CD14-positive monocyte (primary cell): ENCODE measurements at regions not wholly inside any gene's neighbourhood (a gene's known extent, or its start where the extent isn't known, plus 50 kb on each side); places are given as distances from the start of the nearest gene placed in this dataset.

Source experiments
- DNase-seq, 3 donors: peaks; one replicate each; pipeline ENCODE4 v3.0.0-alpha.2; 2011 to 2022
- H2AFZ ChIP-seq: 2 replicates; pipeline ENCODE4 v1.6.0; 2012; ENCODE audit warnings: mild to moderate bottlenecking, low read depth, low read length, inconsistent platforms; ENCODE audit not compliant: insufficient read depth, poor library complexity, severe bottlenecking
- H3K27ac ChIP-seq, 2 donors: 1 replicate in 1 of 2; 2 replicates in 1 of 2; pipeline ENCODE4 v1.5.1; 2012 to 2013; ENCODE audit warnings: low read length in 2 of 2, control low read depth in 1 of 2, inconsistent platforms in 1 of 2, low read depth in 1 of 2, mild to moderate bottlenecking in 1 of 2
- H3K27me3 ChIP-seq, 2 donors: one replicate each; pipeline versions ENCODE4 v1.6.0 to v1.6.1; 2011 to 2013; ENCODE audit warnings: low read length in 2 of 2; ENCODE audit not compliant: control insufficient read depth in 2 of 2, insufficient read depth in 2 of 2
- H3K36me3 ChIP-seq, 2 donors: replicated peaks in 1 of 2; 1 replicate in 1 of 2; 2 replicates in 1 of 2; pipeline versions ENCODE4 v1.5.1 to v1.6.1; 2012 to 2013; ENCODE audit warnings: low read length in 2 of 2, control low read depth in 1 of 2, inconsistent platforms in 1 of 2, mild to moderate bottlenecking in 1 of 2; ENCODE audit not compliant: insufficient read depth in 2 of 2, control insufficient read depth in 1 of 2
- H3K4me1 ChIP-seq, 2 donors: 1 replicate in 1 of 2; 2 replicates in 1 of 2; pipeline versions ENCODE4 v1.5.1 to v1.6.1; 2012 to 2013; ENCODE audit warnings: low read length in 2 of 2, control low read depth in 1 of 2, inconsistent platforms in 1 of 2, mild to moderate bottlenecking in 1 of 2, moderate library complexity in 1 of 2; ENCODE audit not compliant: insufficient read depth in 2 of 2, control insufficient read depth in 1 of 2
- H3K4me2 ChIP-seq: replicated peaks from 2 replicates; pipeline ENCODE3; 2012; ENCODE audit warnings: low read length, moderate library complexity, mild to moderate bottlenecking; ENCODE audit not compliant: poor library complexity, severe bottlenecking; ENCODE audit errors: extremely low read depth
- H3K4me3 ChIP-seq, 3 experiments: fragments of 200-600 bp in 1 of 3; sonication (generic) in 1 of 3; replicated peaks in 1 of 3; 1 replicate in 2 of 3; 2 replicates in 1 of 3; pipeline ENCODE4 v1.5.1; 2011 to 2013; ENCODE audit warnings: low read length in 3 of 3, mild to moderate bottlenecking in 3 of 3, control low read depth in 2 of 3, low read depth in 2 of 3, inconsistent platforms in 1 of 3, moderate library complexity in 1 of 3
- H3K79me2 ChIP-seq: 2 replicates; pipeline ENCODE4 v1.6.0; 2012; ENCODE audit warnings: mild to moderate bottlenecking, control low read depth, inconsistent platforms, low read length, moderate library complexity; ENCODE audit not compliant: insufficient read depth
- H3K9ac ChIP-seq: 2 replicates; pipeline ENCODE4 v1.6.0; 2017; ENCODE audit warnings: low read length, mild to moderate bottlenecking; ENCODE audit not compliant: insufficient read depth, poor library complexity, severe bottlenecking
- H3K9me3 ChIP-seq, 2 donors: replicated peaks in 1 of 2; 1 replicate in 1 of 2; 2 replicates in 1 of 2; pipeline versions ENCODE4 v1.5.1 to v1.6.1; 2012 to 2013; ENCODE audit warnings: low read length in 2 of 2, control low read depth in 1 of 2; ENCODE audit not compliant: control insufficient read depth in 1 of 2, insufficient read depth in 1 of 2
- H4K20me1 ChIP-seq: 2 replicates; pipeline ENCODE4 v1.6.0; 2012; ENCODE audit warnings: mild to moderate bottlenecking, low read length, control low read depth, moderate library complexity; ENCODE audit not compliant: insufficient read depth
- H3K27ac Mint-ChIP-seq, 7 donors: one replicate each; pipeline ENCODE4 v1.8.0; 2020; ENCODE audit warnings: mild to moderate bottlenecking in 7 of 7, mixed read lengths in 7 of 7, moderate library complexity in 6 of 7, inconsistent platforms in 2 of 7
- H3K27me3 Mint-ChIP-seq, 3 donors: one replicate each; pipeline ENCODE4 v1.8.0; 2021 to 2022; ENCODE audit warnings: low read depth in 3 of 3, mild to moderate bottlenecking in 3 of 3, mixed read lengths in 3 of 3, moderate library complexity in 3 of 3, inconsistent platforms in 1 of 3
- H3K36me3 Mint-ChIP-seq, 2 donors: one replicate each; pipeline ENCODE4 v1.8.0; 2020; ENCODE audit warnings: mixed read lengths in 2 of 2, inconsistent platforms in 1 of 2, mild to moderate bottlenecking in 1 of 2
- H3K4me1 Mint-ChIP-seq: one replicate; pipeline ENCODE4 v1.8.0; 2020; ENCODE audit warnings: mild to moderate bottlenecking, mixed read lengths
- H3K4me3 Mint-ChIP-seq, 2 donors: one replicate each; pipeline ENCODE4 v1.8.0; 2020; ENCODE audit warnings: mild to moderate bottlenecking in 2 of 2, mixed read lengths in 2 of 2, moderate library complexity in 1 of 2
- H3K9me3 Mint-ChIP-seq, 7 donors: one replicate each; pipeline ENCODE4 v1.8.0; 2020 to 2022; ENCODE audit warnings: mixed read lengths in 7 of 7, mild to moderate bottlenecking in 6 of 7, moderate library complexity in 6 of 7, inconsistent platforms in 2 of 7
- WGBS: methylation state at CpG from one replicate; pipeline ENCODE4 v1.1.5; 2013; ENCODE audit warnings: missing lambda C conversion rate; ENCODE audit not compliant: insufficient coverage; 5-methylcytosine and 5-hydroxymethylcytosine counted together
- intact Hi-C, 2 donors: fragments of 100-400 bp; cut with micrococcal nuclease; formaldehyde crosslinking; loops; one replicate each; pipeline versions ENCODE4 v1.15.0 to v1.15.1; 2023
- TF ChIP-seq, protein P1 (sequence below): fragments of 200-600 bp; IDR thresholded peaks from one replicate; pipeline ENCODE4 v1.8.0; 2022; ENCODE audit warnings: antibody characterized with exemption, mild to moderate bottlenecking

DNA sequence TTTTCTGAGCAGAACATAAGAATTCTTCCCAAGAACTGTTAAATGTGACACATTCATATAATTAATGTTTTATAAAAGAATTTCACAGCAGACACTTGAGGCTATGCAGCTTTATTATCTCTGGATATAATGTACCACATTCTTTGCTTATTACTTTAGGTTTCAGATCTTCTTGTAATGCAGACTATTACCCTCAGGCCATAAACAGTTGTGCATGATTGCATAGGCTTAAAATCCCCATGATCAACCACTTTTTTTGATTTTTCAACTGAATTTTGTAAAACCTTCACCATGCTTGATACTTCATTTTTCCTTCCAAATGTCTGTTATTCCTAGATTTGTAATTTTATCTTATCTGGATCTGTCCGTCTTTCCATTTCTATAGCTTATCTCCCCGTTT is 1355.7 kb downstream of the BRINP3 start:
- H3K4me2 ChIP-seq: no peak overlapping the region
- no peak overlapping the region for H2AFZ ChIP-seq
- intact Hi-C loops: no loop called here
- H3K4me1 ChIP-seq: no peaks in the 10 kb centered on the region
- no peaks in the 10 kb centered on the region for H3K36me3 ChIP-seq
- Mint-ChIP-seq H3K36me3 (no peaks in the 10 kb centered on the region), H3K4me1 (no peaks in the 10 kb centered on the region), H3K4me3 (no peak overlapping the region), H3K9me3 (peaks cover 0 to 8% (median 0%) of the 10 kb centered on the region in 7 donors), H3K27me3 (no peaks in the 10 kb centered on the region), H3K27ac (no peak overlapping the region)
- H4K20me1 ChIP-seq: no peaks in the 10 kb centered on the region
- DNase-seq: no peak
- H3K4me3 ChIP-seq: no peak overlapping the region
- TF ChIP-seq, protein P1, sequence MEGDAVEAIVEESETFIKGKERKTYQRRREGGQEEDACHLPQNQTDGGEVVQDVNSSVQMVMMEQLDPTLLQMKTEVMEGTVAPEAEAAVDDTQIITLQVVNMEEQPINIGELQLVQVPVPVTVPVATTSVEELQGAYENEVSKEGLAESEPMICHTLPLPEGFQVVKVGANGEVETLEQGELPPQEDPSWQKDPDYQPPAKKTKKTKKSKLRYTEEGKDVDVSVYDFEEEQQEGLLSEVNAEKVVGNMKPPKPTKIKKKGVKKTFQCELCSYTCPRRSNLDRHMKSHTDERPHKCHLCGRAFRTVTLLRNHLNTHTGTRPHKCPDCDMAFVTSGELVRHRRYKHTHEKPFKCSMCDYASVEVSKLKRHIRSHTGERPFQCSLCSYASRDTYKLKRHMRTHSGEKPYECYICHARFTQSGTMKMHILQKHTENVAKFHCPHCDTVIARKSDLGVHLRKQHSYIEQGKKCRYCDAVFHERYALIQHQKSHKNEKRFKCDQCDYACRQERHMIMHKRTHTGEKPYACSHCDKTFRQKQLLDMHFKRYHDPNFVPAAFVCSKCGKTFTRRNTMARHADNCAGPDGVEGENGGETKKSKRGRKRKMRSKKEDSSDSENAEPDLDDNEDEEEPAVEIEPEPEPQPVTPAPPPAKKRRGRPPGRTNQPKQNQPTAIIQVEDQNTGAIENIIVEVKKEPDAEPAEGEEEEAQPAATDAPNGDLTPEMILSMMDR: no peak
- no peak overlapping the region for H3K27ac ChIP-seq
- peaks cover 4 to 10% of the 10 kb centered on the region in 2 donors for H3K9me3 ChIP-seq
- WGBS: no CpG with 5 or more reads among the region's 2 CpGs
- H3K79me2 ChIP-seq: no peaks in the 10 kb centered on the region
- no peak overlapping the region for H3K9ac ChIP-seq
- no peaks in the 10 kb centered on the region for H3K27me3 ChIP-seq

DNA sequence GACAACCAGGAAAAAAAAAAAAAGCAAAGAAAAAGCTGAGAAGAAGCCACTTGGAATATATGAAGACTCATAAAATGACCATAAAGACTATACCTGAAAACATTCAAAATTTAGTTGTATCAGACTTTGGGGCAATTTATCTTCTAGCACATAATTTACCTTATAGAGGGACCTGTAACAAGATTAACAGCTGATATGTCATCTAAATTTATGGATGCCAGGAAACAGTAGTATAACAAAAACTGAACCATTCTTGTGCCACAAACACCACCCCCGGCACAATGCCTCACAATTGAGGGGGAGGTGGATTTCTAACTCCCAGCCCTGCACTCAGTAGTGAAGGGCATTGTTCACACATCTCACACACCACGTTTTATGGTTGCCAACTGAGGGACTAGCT is 1352.0 kb downstream of the BRINP3 start:
- intact Hi-C loops: no loop called here
- DNase-seq: no peak
- Mint-ChIP-seq H3K4me3 (no peak overlapping the region), H3K27me3 (no peaks in the 10 kb centered on the region), H3K36me3 (no peaks in the 10 kb centered on the region), H3K9me3 (peaks cover 0 to 8% (median 0%) of the 10 kb centered on the region in 7 donors), H3K27ac (no peak overlapping the region), H3K4me1 (no peaks in the 10 kb centered on the region)
- Histone ChIP-seq H3K36me3 (no peaks in the 10 kb centered on the region), H3K27me3 (no peaks in the 10 kb centered on the region), H3K4me2 (no peak overlapping the region), H3K27ac (no peak overlapping the region), H4K20me1 (no peaks in the 10 kb centered on the region), H3K4me3 (no peak overlapping the region), H2AFZ (no peak overlapping the region), H3K9me3 (peaks cover 4 to 10% of the 10 kb centered on the region in 2 donors), H3K4me1 (no peaks in the 10 kb centered on the region), H3K79me2 (no peaks in the 10 kb centered on the region), H3K9ac (no peak overlapping the region)
- no CpG with 5 or more reads among the region's 2 CpGs for WGBS
- TF ChIP-seq, protein P1: no peak
